Ectodermal cell (in vitro differentiated cells): ENCODE measurements at regions not wholly inside any gene's neighbourhood (a gene's known extent, or its start where the extent isn't known, plus 50 kb on each side); places are given as distances from the start of the nearest gene placed in this dataset.

Source experiments
- H3K27ac ChIP-seq: 2 replicates; pipeline ENCODE4 v1.7.0; 2013; ENCODE audit warnings: mild to moderate bottlenecking, low read depth, low read length; ENCODE audit not compliant: insufficient read depth, poor library complexity, severe bottlenecking
- H3K27me3 ChIP-seq: 2 replicates; pipeline ENCODE4 v1.7.0; 2013; ENCODE audit warnings: mild to moderate bottlenecking, low read length; ENCODE audit not compliant: insufficient read depth, control insufficient read depth, poor library complexity, severe bottlenecking
- H3K36me3 ChIP-seq: one replicate; pipeline ENCODE4 v1.7.0; 2013; ENCODE audit warnings: low read length; ENCODE audit not compliant: control insufficient read depth, insufficient read depth
- H3K4me1 ChIP-seq: one replicate; pipeline ENCODE4 v1.7.0; 2013; ENCODE audit warnings: low read length; ENCODE audit not compliant: control insufficient read depth, insufficient read depth
- H3K4me3 ChIP-seq: 2 replicates; pipeline ENCODE4 v1.7.0; 2013; ENCODE audit warnings: low read depth, low read length, control low read depth; ENCODE audit not compliant: insufficient read depth
- H3K9me3 ChIP-seq: 2 replicates; pipeline ENCODE4 v1.7.0; 2013; ENCODE audit warnings: mild to moderate bottlenecking, low read length, moderate library complexity; ENCODE audit not compliant: control insufficient read depth
- WGBS, 2 experiments: methylation state at CpG; one replicate each; pipeline ENCODE4 v1.1.7; 2013; ENCODE audit warnings: missing lambda C conversion rate in 2 of 2; 5-methylcytosine and 5-hydroxymethylcytosine counted together

DNA sequence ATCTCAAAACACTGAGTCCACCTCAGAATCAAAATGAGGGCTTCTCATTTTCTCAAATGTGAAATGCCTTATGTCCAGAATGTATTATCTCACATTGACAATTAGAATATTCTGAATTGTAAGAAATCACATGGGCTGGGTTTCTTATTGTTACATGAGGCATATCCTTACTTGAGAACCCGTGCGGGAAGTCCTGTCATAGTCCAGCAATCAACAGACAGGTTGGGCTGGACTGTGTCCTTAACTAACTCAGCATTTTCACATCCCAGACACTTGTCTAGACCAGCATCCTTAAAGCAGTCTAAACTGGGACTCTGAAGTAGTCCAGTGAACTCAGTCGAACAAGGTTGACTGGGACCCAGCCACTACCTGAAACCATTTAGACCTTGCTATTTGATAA lies 267.6 kb downstream of the CETN3 start:
- 95% methylated on average over 3 of the region's 3 CpGs for WGBS, 2 experiments
- H3K27ac ChIP-seq, result no peak overlapping the region
- H3K4me3 ChIP-seq, result no peak overlapping the region
- H3K9me3 ChIP-seq, result no peaks in the 10 kb centered on the region
- H3K36me3 ChIP-seq, result no peaks in the 10 kb centered on the region
- H3K27me3 ChIP-seq, result no peaks in the 10 kb centered on the region
- no peaks in the 10 kb centered on the region for H3K4me1 ChIP-seq

- H3K27ac ChIP-seq, result no peak overlapping the region
- H3K4me1 ChIP-seq, result no peaks in the 10 kb centered on the region
- H3K4me3 ChIP-seq, result no peak overlapping the region
- no peaks in the 10 kb centered on the region for H3K27me3 ChIP-seq
- H3K36me3 ChIP-seq, result no peaks in the 10 kb centered on the region
- H3K9me3 ChIP-seq, result no peaks in the 10 kb centered on the region
- WGBS, 2 experiments, result 92 to 93% methylated on average over 10 of the region's 10 CpGs
Observed at GRCh38 chr5:90136952-90137528, 272.5 kb downstream of the CETN3 start.

DNA sequence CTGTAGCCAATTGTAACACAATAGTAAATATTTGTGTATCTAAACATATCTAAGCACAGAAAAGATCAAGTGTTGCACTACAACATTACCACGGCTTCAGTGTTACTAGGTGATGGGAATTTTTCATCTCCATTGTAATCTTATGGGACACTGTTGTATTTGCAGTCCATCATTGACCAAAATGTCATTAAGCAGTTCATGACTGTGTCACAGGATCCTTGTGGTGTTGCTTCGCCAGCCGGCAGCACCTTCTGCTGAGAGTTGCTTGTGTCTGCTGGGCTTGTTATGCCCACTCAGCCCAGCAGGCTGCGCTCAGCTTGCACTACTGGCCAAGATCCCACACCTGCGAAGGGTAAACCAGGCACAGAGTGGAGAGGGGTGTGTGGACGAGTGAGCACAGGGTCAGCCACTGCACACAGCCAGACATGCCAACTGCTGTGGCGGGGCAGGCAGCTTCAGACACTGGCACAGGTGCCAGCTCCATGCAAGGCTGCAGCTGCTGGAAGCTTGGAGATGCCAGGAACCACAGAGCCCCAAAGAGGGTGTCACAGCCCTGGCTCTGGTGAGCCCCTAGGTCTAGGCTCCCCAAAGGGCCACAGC lies 273.7 kb downstream of the CETN3 start:
- 74 to 77% methylated on average over 7 of the region's 7 CpGs for whole genome bisulfite sequencing, 2 experiments

GRCh38 chr5:90134892-90135291 lies 274.7 kb downstream of the CETN3 start:
- no peaks in the 10 kb centered on the region for H3K4me1 ChIP-seq
- no peak overlapping the region for H3K27ac ChIP-seq
- no peak overlapping the region for H3K4me3 ChIP-seq
- WGBS, 2 experiments, result 92 to 96% methylated on average over 4 of the region's 4 CpGs
- H3K36me3 ChIP-seq, result no peaks in the 10 kb centered on the region
- no peaks in the 10 kb centered on the region for H3K9me3 ChIP-seq
- H3K27me3 ChIP-seq, result no peaks in the 10 kb centered on the region

More for the DNA sequence above, 273.7 kb downstream of the CETN3 start:
- Histone ChIP-seq H3K4me1 (no peaks in the 10 kb centered on the region), H3K4me3 (no peak overlapping the region), H3K36me3 (no peaks in the 10 kb centered on the region), H3K9me3 (no peaks in the 10 kb centered on the region), H3K27ac (no peak overlapping the region), H3K27me3 (no peaks in the 10 kb centered on the region)

DNA sequence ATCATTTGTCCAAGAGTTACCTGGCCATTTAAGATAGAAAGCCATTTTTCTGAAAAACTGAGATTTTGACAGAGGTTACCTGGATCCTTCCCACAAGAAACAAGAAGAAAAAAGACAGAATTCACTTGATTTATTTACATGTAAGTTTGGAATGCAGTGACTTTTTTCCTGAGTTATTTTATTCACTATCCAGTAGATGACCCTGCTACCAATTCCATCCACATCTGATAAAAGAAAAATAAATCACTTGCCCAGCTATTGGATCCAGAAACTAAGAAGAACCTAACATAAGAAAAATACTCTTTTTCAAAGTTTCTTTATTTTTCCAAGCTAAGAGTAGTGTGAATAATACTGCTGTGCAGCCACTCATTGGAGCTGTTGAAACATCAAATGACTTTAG lies 275.2 kb downstream of the CETN3 start:
- no peaks in the 10 kb centered on the region for H3K4me1 ChIP-seq

GRCh38 chr5:90133941-90134340 lies 275.6 kb downstream of the CETN3 start:
- H3K27me3 ChIP-seq, result no peaks in the 10 kb centered on the region
- no peaks in the 10 kb centered on the region for H3K36me3 ChIP-seq
- no peak overlapping the region for H3K4me3 ChIP-seq
- 75 to 81% methylated on average over 2 of the region's 2 CpGs for WGBS, 2 experiments
- no peak overlapping the region for H3K27ac ChIP-seq
- no peaks in the 10 kb centered on the region for H3K4me1 ChIP-seq
- no peaks in the 10 kb centered on the region for H3K9me3 ChIP-seq

More for the DNA sequence above, 275.2 kb downstream of the CETN3 start:
- Histone ChIP-seq H3K9me3 (no peaks in the 10 kb centered on the region), H3K27ac (no peak overlapping the region), H3K27me3 (no peaks in the 10 kb centered on the region), H3K36me3 (no peaks in the 10 kb centered on the region), H3K4me3 (no peak overlapping the region)

DNA sequence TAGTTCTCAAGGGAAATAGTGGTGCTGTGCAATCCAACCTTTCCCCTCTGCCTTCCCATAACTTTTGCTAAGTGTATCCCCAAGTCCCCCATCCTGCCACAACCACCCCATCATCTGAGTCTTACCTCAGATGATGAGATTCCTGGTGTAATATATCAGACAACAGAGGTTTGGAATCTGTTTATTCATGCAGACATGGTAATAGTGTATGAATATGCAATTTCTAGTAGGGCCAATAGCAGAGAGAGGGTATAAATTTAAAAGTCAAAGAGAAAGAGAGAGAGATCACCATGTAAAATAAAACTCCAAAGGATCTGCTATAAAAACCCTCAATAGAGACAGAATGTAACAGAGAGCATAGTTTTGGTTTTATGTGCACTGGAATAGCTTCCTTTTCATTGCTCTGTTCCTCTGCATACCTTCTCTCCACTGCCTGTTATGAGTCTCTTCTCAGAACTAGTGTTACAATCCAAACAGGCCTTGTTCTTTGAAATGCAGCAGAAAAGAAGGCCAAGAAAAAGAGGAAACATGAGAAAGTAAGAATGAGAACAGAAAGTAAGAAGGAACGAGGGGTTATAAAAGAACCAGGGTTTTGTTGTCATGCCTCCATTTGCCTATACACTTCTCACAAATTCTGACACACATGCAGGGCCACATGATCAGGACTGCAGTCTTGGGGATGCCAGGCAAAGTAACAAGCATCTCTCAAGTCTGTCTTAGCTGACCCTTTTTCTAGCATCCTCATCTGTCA lies 278.0 kb downstream of the CETN3 start:
- 67 to 77% methylated on average over 1 of the region's 1 CpG for WGBS, 2 experiments
- Histone ChIP-seq H3K36me3 (no peaks in the 10 kb centered on the region), H3K9me3 (no peaks in the 10 kb centered on the region), H3K27me3 (no peaks in the 10 kb centered on the region), H3K4me3 (no peak overlapping the region), H3K4me1 (no peaks in the 10 kb centered on the region), H3K27ac (no peak overlapping the region)

- 80% methylated on average over 1 of the region's 1 CpG; no CpG with 5 or more reads in 1 of the 2 experiments for WGBS, 2 experiments
- Histone ChIP-seq H3K4me1 (no peaks in the 10 kb centered on the region), H3K27me3 (no peaks in the 10 kb centered on the region), H3K27ac (no peak overlapping the region), H3K4me3 (no peak overlapping the region), H3K36me3 (no peaks in the 10 kb centered on the region), H3K9me3 (no peaks in the 10 kb centered on the region)
Observed at GRCh38 chr5:90128551-90128950, 281.0 kb downstream of the CETN3 start.

GRCh38 chr5:90119531-90119971 lies 290.0 kb downstream of the CETN3 start:
- no peaks in the 10 kb centered on the region for H3K9me3 ChIP-seq
- 90 to 100% methylated on average over 1 of the region's 1 CpG for WGBS, 2 experiments

GRCh38 chr5:90117005-90117404 lies 292.6 kb downstream of the CETN3 start:
- no peak overlapping the region for H3K4me3 ChIP-seq
- WGBS, 2 experiments, result 93 to 100% methylated on average over 1 of the region's 1 CpG
- no peaks in the 10 kb centered on the region for H3K27me3 ChIP-seq
- H3K36me3 ChIP-seq, result no peaks in the 10 kb centered on the region
- no peaks in the 10 kb centered on the region for H3K9me3 ChIP-seq
- no peaks in the 10 kb centered on the region for H3K4me1 ChIP-seq
- H3K27ac ChIP-seq, result no peak overlapping the region

More at GRCh38 chr5:90119531-90119971, 290.0 kb downstream of the CETN3 start:
- Histone ChIP-seq H3K4me1 (no peaks in the 10 kb centered on the region), H3K36me3 (no peaks in the 10 kb centered on the region), H3K27me3 (no peaks in the 10 kb centered on the region), H3K4me3 (no peak overlapping the region), H3K27ac (no peak overlapping the region)
